NB4 (cell line): ENCODE measurements at regions not wholly inside any gene's neighbourhood (a gene's known extent, or its start where the extent isn't known, plus 50 kb on each side); places are given as distances from the start of the nearest gene placed in this dataset.

Source experiments
- DNase-seq: peaks from one replicate; pipeline ENCODE4 v3.0.0; 2010; ENCODE audit warnings: low read depth
- H3K4me3 ChIP-seq: one replicate; pipeline ENCODE4 v1.5.1; 2011; ENCODE audit warnings: mild to moderate bottlenecking, low read depth, low read length, moderate library complexity
- MYC ChIP-seq: IDR thresholded peaks from 2 replicates; pipeline ENCODE4 v1.6.1; 2011; ENCODE audit warnings: low read depth, low read length
- POLR2A ChIP-seq: IDR thresholded peaks from 2 replicates; pipeline ENCODE4 v1.6.1; 2011; ENCODE audit warnings: mild to moderate bottlenecking; ENCODE audit not compliant: insufficient read length; ENCODE audit errors: extremely low read depth
- TF ChIP-seq, protein P1 (sequence below): IDR thresholded peaks from 2 replicates; pipeline ENCODE4 v1.6.1; 2011; ENCODE audit warnings: low read depth, low read length
- TF ChIP-seq, protein P2 (sequence below): IDR thresholded peaks from one replicate; pipeline ENCODE4 v1.5.1; 2012; ENCODE audit warnings: low read depth, low read length

DNA sequence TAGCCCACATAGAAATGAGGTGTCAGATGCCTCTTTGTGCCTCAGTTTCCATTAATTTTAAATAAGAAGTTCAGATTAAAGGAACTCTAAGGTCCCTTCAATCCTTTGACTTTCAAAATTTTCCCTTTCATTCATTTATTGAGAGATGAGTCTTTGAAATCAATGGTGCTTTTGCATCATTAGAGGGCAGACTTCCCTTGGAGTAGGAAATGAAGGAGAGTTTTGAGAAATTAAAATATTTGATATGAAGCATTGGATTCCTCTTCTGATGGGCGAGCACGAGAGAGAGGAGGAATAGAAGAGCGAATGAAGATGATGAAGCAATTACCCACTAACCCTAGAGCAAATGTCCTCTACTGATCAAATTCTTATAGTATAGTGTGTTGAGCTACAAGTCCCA is 105.7 kb downstream of the EDN1 start:
- DNase-seq = no peak
- TF ChIP-seq MYC (no peak), POLR2A (no peak)
- TF ChIP-seq, protein P1, sequence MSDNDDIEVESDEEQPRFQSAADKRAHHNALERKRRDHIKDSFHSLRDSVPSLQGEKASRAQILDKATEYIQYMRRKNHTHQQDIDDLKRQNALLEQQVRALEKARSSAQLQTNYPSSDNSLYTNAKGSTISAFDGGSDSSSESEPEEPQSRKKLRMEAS = no peak
- TF ChIP-seq, protein P2, sequence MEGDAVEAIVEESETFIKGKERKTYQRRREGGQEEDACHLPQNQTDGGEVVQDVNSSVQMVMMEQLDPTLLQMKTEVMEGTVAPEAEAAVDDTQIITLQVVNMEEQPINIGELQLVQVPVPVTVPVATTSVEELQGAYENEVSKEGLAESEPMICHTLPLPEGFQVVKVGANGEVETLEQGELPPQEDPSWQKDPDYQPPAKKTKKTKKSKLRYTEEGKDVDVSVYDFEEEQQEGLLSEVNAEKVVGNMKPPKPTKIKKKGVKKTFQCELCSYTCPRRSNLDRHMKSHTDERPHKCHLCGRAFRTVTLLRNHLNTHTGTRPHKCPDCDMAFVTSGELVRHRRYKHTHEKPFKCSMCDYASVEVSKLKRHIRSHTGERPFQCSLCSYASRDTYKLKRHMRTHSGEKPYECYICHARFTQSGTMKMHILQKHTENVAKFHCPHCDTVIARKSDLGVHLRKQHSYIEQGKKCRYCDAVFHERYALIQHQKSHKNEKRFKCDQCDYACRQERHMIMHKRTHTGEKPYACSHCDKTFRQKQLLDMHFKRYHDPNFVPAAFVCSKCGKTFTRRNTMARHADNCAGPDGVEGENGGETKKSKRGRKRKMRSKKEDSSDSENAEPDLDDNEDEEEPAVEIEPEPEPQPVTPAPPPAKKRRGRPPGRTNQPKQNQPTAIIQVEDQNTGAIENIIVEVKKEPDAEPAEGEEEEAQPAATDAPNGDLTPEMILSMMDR = no peak
- no peak overlapping the region for H3K4me3 ChIP-seq

DNA sequence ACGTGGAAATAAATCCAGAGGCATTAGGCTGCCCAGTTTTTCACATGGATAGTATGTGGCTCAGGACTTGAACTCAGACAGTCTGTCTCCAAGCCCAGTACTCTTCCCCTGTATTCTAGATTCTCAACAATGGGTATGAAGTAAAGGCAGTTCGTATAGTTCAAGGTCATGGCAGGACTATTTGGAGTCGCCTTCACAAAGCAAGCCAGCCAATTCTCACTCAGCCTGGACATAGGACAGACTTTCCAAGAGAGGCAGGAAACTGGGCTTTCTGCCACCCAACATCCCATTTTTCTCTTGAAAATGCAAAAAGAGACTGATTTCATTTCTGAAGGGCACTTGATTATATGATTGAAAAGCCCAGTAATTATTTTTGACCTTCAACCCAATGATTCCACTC is 111.0 kb downstream of the EDN1 start:
- TF ChIP-seq POLR2A (no peak), MYC (no peak)
- TF ChIP-seq, protein P1 = no peak
- TF ChIP-seq, protein P2 = no peak
- DNase-seq = no peak
- no peak overlapping the region for H3K4me3 ChIP-seq

DNA sequence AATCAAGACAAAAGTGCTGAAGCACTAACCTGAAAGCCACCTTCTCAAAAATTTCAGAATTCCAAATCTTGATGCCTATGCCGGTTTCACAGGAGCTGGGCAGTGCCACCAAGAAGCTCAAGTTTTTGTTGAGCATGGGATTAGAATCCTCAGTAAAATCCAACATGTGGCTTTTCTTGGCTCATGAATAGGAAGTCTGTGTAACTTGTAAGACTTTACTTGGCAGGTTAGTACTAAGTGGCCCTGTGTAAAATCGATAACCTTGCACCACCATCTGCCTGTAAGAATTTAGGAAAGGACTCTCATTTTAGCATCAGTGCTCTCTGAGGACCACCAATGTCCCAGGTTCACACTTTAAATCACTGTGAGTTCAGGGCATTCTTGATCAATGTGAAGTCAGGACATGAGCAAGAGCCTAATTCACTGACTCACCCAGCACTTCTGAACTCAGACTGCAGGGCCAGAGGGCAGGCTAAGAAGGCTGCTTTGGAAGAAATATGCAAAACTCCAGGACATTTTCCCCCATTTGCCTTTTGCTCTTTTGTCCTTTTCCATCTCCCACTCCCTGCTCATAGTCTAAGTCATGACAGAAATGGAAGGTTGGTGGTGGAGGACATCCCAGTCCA is 113.2 kb downstream of the EDN1 start:
- no peak for DNase-seq
- TF ChIP-seq, protein P1 = no peak
- TF ChIP-seq, protein P2 = no peak
- TF ChIP-seq MYC = no peak
- no peak for TF ChIP-seq POLR2A
- no peak overlapping the region for H3K4me3 ChIP-seq

DNA sequence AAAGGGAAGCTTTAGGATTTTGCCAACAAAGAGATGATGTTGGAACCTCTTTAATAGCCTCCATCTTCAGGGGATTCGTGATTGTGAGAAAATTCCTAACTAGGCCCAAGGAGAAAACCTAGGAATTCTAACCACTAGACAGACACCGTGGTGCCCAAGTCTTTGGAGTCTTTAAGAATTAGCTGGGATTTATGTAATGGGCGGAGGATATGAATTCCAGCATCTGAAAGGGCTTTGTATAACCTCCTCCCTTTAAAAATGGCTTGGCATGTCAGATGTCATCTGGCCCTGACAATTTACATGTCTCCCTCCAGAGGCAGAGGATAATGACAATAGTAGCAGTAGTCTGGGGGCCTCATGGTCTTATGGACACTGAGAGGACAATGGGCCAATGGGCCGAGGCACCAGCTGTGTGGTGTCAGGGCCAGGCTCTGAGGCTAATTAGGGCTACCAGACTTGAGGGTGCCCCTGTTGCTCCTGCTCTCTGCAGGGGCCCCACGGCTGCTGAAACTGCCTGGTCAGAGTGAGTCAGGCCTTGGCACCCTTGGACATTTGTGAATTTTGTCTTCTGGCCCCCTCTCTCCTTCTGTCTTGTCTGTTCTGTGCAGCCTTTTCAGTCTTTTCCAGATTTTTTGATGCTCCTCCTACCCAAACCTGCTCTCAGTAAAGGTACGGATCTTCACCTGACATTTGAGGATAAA is 113.9 kb downstream of the EDN1 start:
- TF ChIP-seq, protein P1 = no peak
- H3K4me3 ChIP-seq = no peak overlapping the region
- DNase-seq = no peak

DNA sequence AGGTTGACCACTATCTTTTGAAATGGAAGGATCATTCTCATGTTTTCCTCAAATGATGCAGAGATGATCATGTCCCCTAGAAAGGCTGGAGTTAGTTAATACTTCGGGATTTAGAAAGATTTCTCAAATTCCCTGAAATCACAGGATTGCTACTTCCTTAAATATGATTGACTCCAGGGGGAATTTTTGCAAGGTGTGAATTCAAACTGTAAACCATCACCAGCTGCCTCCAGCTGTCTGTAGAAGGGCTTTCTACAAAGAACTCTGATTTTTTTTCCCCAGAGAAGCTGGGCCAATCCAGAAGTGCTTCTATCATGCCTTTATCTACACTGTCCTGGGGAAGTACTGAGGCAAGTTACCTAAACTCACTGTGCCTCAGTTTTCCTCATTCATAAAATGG is 114.5 kb downstream of the EDN1 start:
- no peak overlapping the region for H3K4me3 ChIP-seq
- TF ChIP-seq, protein P1 = no peak
- no peak for TF ChIP-seq POLR2A
- no peak for TF ChIP-seq MYC
- TF ChIP-seq, protein P2 = no peak
- DNase-seq = no peak

DNA sequence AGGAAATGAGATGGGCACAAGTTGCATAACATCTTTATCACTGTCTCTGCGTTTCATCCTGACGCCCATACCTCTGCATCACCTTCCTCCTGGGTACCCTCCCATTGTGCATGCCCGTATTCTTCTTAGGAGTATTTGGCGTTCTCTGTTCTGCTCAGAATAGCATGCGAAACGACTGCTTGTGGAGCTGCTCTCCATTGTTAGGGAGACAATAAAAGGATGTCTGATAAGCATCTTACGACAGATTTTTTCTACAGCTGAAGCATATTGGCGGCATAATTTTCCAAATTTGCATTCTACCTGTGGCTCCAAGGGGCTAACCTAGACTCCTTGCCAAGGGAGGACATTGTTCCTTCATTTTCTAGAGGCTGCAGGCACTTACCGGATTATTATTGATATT is 118.6 kb downstream of the EDN1 start:
- TF ChIP-seq MYC = no peak
- TF ChIP-seq POLR2A = no peak
- TF ChIP-seq, protein P2 = no peak
- TF ChIP-seq, protein P1 = no peak
- no peak overlapping the region for H3K4me3 ChIP-seq
- no peak for DNase-seq
